ENCODE measurements at regions not wholly inside any gene's neighbourhood (a gene's known extent, or its start where the extent isn't known, plus 50 kb on each side); places are given as distances from the start of the nearest gene placed in this dataset.

- TF ChIP-seq CTCF (IDR thresholded peaks at IDR 0.05) (no peak), EP300 (IDR thresholded peaks at IDR 0.05) (no peak), POLR2A (IDR thresholded peaks at IDR 0.05) (no peak), POLR2AphosphoS5 (IDR thresholded peaks at IDR 0.05) (no peak)
Observed at GRCh38 chr5:30324083-30324482, 869.4 kb upstream of the CDH6 start.
